ENCODE measurements at regions not wholly inside any gene's neighbourhood (a gene's known extent, or its start where the extent isn't known, plus 50 kb on each side); places are given as distances from the start of the nearest gene placed in this dataset.

- no peak for TF ChIP-seq CTCF (IDR thresholded peaks at IDR 0.05; ENCODE audit: insufficient read depth, low read length, poor library complexity, severe bottlenecking)
- no peak for TF ChIP-seq EZH2phosphoT487 (conservative IDR thresholded peaks at IDR 0.05; ENCODE audit: low read length)
Observed at GRCh38 chr4:23174179-23174578, 481.4 kb downstream of the GBA3 start.

Data from SU-DHL-6 (cell line).